ENCODE measurements at regions not wholly inside any gene's neighbourhood (a gene's known extent, or its start where the extent isn't known, plus 50 kb on each side); places are given as distances from the start of the nearest gene placed in this dataset.

GRCh38 chr5:85671223-85671970 is 946.3 kb upstream of the COX7C start (continued):
- TF ChIP-seq CTCF (CRISPR knock-in tag; IDR thresholded peaks at IDR 0.05) = no peak

GRCh38 chr5:85681871-85682270 is 935.9 kb upstream of the COX7C start:
- no peaks in the 10 kb centered on the region for H3K4me1 ChIP-seq (ENCODE audit: insufficient read depth, low read length)
- intact Hi-C loops (cut with micrococcal nuclease; ENCODE audit: unreplicated experiment) = no loop called here
- FAIRE-seq (no peak), ATAC-seq (no peak), DNase-seq (ENCODE audit: low spot score) (no peak)
- no peaks in the 10 kb centered on the region for H3K27me3 ChIP-seq (ENCODE audit: control insufficient read depth in 1 of 2, insufficient read depth in 2 of 2, low read length in 2 of 2)
- no peaks in the 10 kb centered on the region for H3K79me2 ChIP-seq (ENCODE audit: insufficient read depth, low read length)
- H3K36me3 ChIP-seq (replicated peaks in 1 of 2; ENCODE audit: control insufficient read depth in 1 of 2, insufficient read depth in 2 of 2, low read length in 2 of 2) = no peaks in the 10 kb centered on the region
- in situ Hi-C loops (cut with HindIII; ENCODE audit: extremely low pct_ligation_motif_present, low pct_unique_long_range_greater_than_20kb) = no loop called here
- H3K4me3 ChIP-seq (replicated peaks in 1 of 3; ENCODE audit: insufficient read depth in 1 of 3, low read depth in 2 of 3, low read length in 3 of 3) = no peak overlapping the region
- ChIA-PET POLR2A (no interaction called here), CTCF (ENCODE audit: low intra/inter-chr PET ratio, low total read pairs) (no interaction called here)
- no peaks in the 10 kb centered on the region for H4K20me1 ChIP-seq (ENCODE audit: insufficient read depth, low read length)
- H2AFZ ChIP-seq (ENCODE audit: low read length) = no peak overlapping the region
- 1% methylated on average over 2 of the region's 2 CpGs for WGBS (ENCODE audit: low lambda C conversion rate)
- H3K9me3 ChIP-seq (ENCODE audit: low read length) = no peaks in the 10 kb centered on the region
- no peak overlapping the region for H3K4me2 ChIP-seq (ENCODE audit: low read depth, low read length)
- no peak overlapping the region for H3K27ac ChIP-seq (ENCODE audit: extremely low read length, insufficient read depth, low read length)
- no TSS peak for BruUV-seq (replicated peaks)
- no peak overlapping the region for H3K9ac ChIP-seq (ENCODE audit: insufficient read depth, low read depth, low read length)
- no peak for TF ChIP-seq ARID2 (CRISPR knock-in tag; IDR thresholded peaks at IDR 0.05; ENCODE audit: borderline replicate concordance)
- TF ChIP-seq, protein P1, sequence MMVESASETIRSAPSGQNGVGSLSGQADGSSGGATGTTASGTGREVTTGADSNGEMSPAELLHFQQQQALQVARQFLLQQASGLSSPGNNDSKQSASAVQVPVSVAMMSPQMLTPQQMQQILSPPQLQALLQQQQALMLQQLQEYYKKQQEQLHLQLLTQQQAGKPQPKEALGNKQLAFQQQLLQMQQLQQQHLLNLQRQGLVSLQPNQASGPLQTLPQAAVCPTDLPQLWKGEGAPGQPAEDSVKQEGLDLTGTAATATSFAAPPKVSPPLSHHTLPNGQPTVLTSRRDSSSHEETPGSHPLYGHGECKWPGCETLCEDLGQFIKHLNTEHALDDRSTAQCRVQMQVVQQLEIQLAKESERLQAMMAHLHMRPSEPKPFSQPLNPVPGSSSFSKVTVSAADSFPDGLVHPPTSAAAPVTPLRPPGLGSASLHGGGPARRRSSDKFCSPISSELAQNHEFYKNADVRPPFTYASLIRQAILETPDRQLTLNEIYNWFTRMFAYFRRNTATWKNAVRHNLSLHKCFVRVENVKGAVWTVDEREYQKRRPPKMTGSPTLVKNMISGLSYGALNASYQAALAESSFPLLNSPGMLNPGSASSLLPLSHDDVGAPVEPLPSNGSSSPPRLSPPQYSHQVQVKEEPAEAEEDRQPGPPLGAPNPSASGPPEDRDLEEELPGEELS (CRISPR knock-in tag; IDR thresholded peaks at IDR 0.05) = no peak
- TF ChIP-seq HIVEP1 (CRISPR knock-in tag; IDR thresholded peaks at IDR 0.05) = no peak
- TF ChIP-seq ZNF724P (CRISPR knock-in tag; IDR thresholded peaks at IDR 0.05; ENCODE audit: borderline replicate concordance) = no peak
- TF ChIP-seq POLR2AphosphoS5 (IDR thresholded peaks at IDR 0.05; ENCODE audit: low read depth, low read length) = no peak
- TF ChIP-seq MAFK (conservative IDR thresholded peaks at IDR 0.05 in 1 of 2, IDR thresholded peaks at IDR 0.05 in 1 of 2; ENCODE audit: low read length in 2 of 2) = no peak
- TF ChIP-seq, protein P2, sequence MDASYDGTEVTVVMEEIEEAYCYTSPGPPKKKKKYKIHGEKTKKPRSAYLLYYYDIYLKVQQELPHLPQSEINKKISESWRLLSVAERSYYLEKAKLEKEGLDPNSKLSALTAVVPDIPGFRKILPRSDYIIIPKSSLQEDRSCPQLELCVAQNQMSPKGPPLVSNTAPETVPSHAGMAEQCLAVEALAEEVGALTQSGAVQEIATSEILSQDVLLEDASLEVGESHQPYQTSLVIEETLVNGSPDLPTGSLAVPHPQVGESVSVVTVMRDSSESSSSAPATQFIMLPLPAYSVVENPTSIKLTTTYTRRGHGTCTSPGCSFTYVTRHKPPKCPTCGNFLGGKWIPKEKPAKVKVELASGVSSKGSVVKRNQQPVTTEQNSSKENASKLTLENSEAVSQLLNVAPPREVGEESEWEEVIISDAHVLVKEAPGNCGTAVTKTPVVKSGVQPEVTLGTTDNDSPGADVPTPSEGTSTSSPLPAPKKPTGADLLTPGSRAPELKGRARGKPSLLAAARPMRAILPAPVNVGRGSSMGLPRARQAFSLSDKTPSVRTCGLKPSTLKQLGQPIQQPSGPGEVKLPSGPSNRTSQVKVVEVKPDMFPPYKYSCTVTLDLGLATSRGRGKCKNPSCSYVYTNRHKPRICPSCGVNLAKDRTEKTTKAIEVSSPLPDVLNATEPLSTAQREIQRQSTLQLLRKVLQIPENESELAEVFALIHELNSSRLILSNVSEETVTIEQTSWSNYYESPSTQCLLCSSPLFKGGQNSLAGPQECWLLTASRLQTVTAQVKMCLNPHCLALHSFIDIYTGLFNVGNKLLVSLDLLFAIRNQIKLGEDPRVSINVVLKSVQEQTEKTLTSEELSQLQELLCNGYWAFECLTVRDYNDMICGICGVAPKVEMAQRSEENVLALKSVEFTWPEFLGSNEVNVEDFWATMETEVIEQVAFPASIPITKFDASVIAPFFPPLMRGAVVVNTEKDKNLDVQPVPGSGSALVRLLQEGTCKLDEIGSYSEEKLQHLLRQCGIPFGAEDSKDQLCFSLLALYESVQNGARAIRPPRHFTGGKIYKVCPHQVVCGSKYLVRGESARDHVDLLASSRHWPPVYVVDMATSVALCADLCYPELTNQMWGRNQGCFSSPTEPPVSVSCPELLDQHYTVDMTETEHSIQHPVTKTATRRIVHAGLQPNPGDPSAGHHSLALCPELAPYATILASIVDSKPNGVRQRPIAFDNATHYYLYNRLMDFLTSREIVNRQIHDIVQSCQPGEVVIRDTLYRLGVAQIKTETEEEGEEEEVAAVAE (CRISPR knock-in tag; IDR thresholded peaks at IDR 0.05; ENCODE audit: borderline replicate concordance) = no peak
- no peak for TF ChIP-seq TFDP2 (CRISPR knock-in tag; IDR thresholded peaks at IDR 0.05)
- TF ChIP-seq, protein P3, sequence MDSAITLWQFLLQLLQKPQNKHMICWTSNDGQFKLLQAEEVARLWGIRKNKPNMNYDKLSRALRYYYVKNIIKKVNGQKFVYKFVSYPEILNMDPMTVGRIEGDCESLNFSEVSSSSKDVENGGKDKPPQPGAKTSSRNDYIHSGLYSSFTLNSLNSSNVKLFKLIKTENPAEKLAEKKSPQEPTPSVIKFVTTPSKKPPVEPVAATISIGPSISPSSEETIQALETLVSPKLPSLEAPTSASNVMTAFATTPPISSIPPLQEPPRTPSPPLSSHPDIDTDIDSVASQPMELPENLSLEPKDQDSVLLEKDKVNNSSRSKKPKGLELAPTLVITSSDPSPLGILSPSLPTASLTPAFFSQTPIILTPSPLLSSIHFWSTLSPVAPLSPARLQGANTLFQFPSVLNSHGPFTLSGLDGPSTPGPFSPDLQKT (CRISPR knock-in tag; IDR thresholded peaks at IDR 0.05; ENCODE audit: borderline replicate concordance) = no peak

Measured in HepG2 (cell line).